ENCODE measurements at regions not wholly inside any gene's neighbourhood (a gene's known extent, or its start where the extent isn't known, plus 50 kb on each side); places are given as distances from the start of the nearest gene placed in this dataset.

DNA sequence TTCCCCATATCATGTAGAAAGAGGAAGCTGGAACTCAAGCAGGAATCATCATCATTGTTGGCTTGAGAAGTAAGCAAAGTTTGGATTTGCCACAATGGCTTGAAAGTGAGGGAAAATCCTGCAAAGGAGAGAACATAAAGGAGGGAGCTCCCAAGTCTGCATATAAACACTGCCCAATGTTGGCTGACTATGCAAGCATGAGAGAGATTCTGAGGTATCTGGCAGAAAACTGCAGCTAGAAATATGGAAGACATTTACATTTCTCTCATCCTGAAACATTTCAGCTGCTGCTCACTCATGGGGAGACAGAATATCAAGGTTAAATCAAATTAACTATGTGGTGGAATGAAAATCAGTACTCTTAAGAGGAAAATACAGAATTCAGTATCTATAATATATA lies 415.6 kb upstream of the TNC start:
- H3K36me3 ChIP-seq (ENCODE audit: low read length) = no peaks in the 10 kb centered on the region
- TF ChIP-seq, protein P1, sequence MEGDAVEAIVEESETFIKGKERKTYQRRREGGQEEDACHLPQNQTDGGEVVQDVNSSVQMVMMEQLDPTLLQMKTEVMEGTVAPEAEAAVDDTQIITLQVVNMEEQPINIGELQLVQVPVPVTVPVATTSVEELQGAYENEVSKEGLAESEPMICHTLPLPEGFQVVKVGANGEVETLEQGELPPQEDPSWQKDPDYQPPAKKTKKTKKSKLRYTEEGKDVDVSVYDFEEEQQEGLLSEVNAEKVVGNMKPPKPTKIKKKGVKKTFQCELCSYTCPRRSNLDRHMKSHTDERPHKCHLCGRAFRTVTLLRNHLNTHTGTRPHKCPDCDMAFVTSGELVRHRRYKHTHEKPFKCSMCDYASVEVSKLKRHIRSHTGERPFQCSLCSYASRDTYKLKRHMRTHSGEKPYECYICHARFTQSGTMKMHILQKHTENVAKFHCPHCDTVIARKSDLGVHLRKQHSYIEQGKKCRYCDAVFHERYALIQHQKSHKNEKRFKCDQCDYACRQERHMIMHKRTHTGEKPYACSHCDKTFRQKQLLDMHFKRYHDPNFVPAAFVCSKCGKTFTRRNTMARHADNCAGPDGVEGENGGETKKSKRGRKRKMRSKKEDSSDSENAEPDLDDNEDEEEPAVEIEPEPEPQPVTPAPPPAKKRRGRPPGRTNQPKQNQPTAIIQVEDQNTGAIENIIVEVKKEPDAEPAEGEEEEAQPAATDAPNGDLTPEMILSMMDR (IDR thresholded peaks at IDR 0.05; ENCODE audit: insufficient read depth, low read length, poor library complexity, severe bottlenecking) = no peak
- TF ChIP-seq EZH2phosphoT487 (conservative IDR thresholded peaks at IDR 0.05; ENCODE audit: low read length) = no peak

DNA sequence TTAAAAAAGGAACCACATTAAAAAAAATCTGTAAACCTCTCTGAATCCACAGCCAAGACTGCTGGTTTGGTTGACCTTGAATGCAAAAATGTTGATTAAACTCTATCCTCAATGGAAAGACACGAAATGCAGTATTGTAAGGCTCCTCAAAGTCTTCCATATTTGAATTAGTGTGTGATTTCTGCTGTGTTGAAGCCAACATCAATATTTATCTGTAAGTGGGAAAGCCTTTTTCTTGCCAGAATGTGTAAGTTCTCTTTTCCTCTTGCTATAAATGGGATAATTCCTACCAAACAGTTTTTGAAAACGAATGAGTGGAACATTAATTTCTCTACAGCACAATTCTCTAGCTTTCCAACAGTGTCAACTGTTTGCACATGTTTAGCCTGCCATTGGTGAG lies 422.1 kb upstream of the TNC start:
- no peak for TF ChIP-seq EZH2phosphoT487 (conservative IDR thresholded peaks at IDR 0.05; ENCODE audit: low read length)
- TF ChIP-seq, protein P1 (IDR thresholded peaks at IDR 0.05; ENCODE audit: insufficient read depth, low read length, poor library complexity, severe bottlenecking) = no peak
- Histone ChIP-seq H3K27ac (ENCODE audit: low read depth, low read length) (no peak overlapping the region), H4K20me1 (ENCODE audit: low read depth, low read length) (no peaks in the 10 kb centered on the region), H3K79me2 (ENCODE audit: insufficient read depth, low read length) (no peaks in the 10 kb centered on the region), H2AFZ (ENCODE audit: low read depth, low read length, severe bottlenecking) (no peak overlapping the region), H3K4me3 (ENCODE audit: insufficient read depth, low read length, poor library complexity, severe bottlenecking) (no peak overlapping the region), H3K27me3 (ENCODE audit: low read length) (no peaks in the 10 kb centered on the region), H3K9me2 (replicated peaks; ENCODE audit: insufficient read depth, low read length) (no peaks in the 10 kb centered on the region), H3K36me3 (ENCODE audit: low read length) (no peaks in the 10 kb centered on the region), H3F3A (ENCODE audit: insufficient read depth) (no peaks in the 10 kb centered on the region), H3K9me3 (ENCODE audit: insufficient read depth, low read length) (no peaks in the 10 kb centered on the region), H3K4me2 (ENCODE audit: low read depth, low read length, poor library complexity, severe bottlenecking) (no peak overlapping the region), H3K9ac (ENCODE audit: low read length) (no peak overlapping the region)

More for the DNA sequence above, 415.6 kb upstream of the TNC start:
- no peak overlapping the region for H2AFZ ChIP-seq (ENCODE audit: low read depth, low read length, severe bottlenecking)
- H3K4me3 ChIP-seq (ENCODE audit: insufficient read depth, low read length, poor library complexity, severe bottlenecking) = no peak overlapping the region
- no peak overlapping the region for H3K9ac ChIP-seq (ENCODE audit: low read length)
- H3K4me2 ChIP-seq (ENCODE audit: low read depth, low read length, poor library complexity, severe bottlenecking) = no peak overlapping the region
- H3F3A ChIP-seq (ENCODE audit: insufficient read depth) = no peaks in the 10 kb centered on the region
- no peaks in the 10 kb centered on the region for H3K9me3 ChIP-seq (ENCODE audit: insufficient read depth, low read length)
- H3K79me2 ChIP-seq (ENCODE audit: insufficient read depth, low read length) = no peaks in the 10 kb centered on the region
- no peaks in the 10 kb centered on the region for H4K20me1 ChIP-seq (ENCODE audit: low read depth, low read length)
- no peaks in the 10 kb centered on the region for H3K9me2 ChIP-seq (replicated peaks; ENCODE audit: insufficient read depth, low read length)
- H3K27ac ChIP-seq (ENCODE audit: low read depth, low read length) = no peak overlapping the region
- no peaks in the 10 kb centered on the region for H3K27me3 ChIP-seq (ENCODE audit: low read length)

DNA sequence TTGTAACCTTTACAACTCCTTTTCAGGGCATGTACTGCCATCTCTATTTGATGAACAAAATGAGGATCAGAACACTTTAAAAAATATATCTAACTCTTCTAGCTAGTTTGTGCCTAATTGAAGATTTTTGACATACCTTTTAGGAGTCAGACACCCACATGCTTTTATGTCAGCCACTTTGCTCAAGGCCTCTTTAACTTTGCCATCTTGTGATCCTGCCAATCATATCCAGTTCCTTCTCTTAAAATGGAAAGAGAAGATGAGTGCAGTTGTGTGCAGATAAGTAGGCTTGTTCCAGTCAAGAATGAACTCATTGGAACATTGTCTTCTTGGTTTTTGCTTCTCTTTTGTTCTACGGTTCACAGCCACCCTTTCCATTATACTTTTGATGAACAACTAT lies 425.6 kb upstream of the TNC start:
- no peak overlapping the region for H3K27ac ChIP-seq (ENCODE audit: low read depth, low read length)
- no peaks in the 10 kb centered on the region for H3K27me3 ChIP-seq (ENCODE audit: low read length)
- TF ChIP-seq EZH2phosphoT487 (conservative IDR thresholded peaks at IDR 0.05; ENCODE audit: low read length) = no peak
- TF ChIP-seq, protein P1 (IDR thresholded peaks at IDR 0.05; ENCODE audit: insufficient read depth, low read length, poor library complexity, severe bottlenecking) = no peak

More for the DNA sequence above, 425.6 kb upstream of the TNC start:
- Histone ChIP-seq H4K20me1 (ENCODE audit: low read depth, low read length) (no peaks in the 10 kb centered on the region), H3K4me2 (ENCODE audit: low read depth, low read length, poor library complexity, severe bottlenecking) (no peak overlapping the region), H3K9ac (ENCODE audit: low read length) (no peak overlapping the region), H3F3A (ENCODE audit: insufficient read depth) (no peaks in the 10 kb centered on the region), H3K36me3 (ENCODE audit: low read length) (no peaks in the 10 kb centered on the region), H3K9me3 (ENCODE audit: insufficient read depth, low read length) (no peaks in the 10 kb centered on the region), H2AFZ (ENCODE audit: low read depth, low read length, severe bottlenecking) (no peak overlapping the region), H3K4me3 (ENCODE audit: insufficient read depth, low read length, poor library complexity, severe bottlenecking) (no peak overlapping the region), H3K9me2 (replicated peaks; ENCODE audit: insufficient read depth, low read length) (no peaks in the 10 kb centered on the region), H3K79me2 (ENCODE audit: insufficient read depth, low read length) (no peaks in the 10 kb centered on the region)
